Loucy (cell line): ENCODE measurements at regions not wholly inside any gene's neighbourhood (a gene's known extent, or its start where the extent isn't known, plus 50 kb on each side); places are given as distances from the start of the nearest gene placed in this dataset.
"Not testable (repeated sequence)": the region's sequence is repeated elsewhere in the genome, so short reads cannot be mapped to it uniquely, and the experiment has no call there.

Source experiments
- H2AFZ ChIP-seq: fragments of 200-600 bp; sonication (generic); 2 replicates; pipeline ENCODE4 v1.6.0; 2016; ENCODE audit warnings: antibody characterized with exemption, mild to moderate bottlenecking, low read length, moderate library complexity
- H3F3A ChIP-seq: fragments of 200-600 bp; 2 replicates; pipeline ENCODE4 v1.6.0; 2016; ENCODE audit warnings: antibody characterized with exemption, low read depth, mild to moderate bottlenecking
- H3K27me3 ChIP-seq: fragments of 200-600 bp; sonication (generic); 2 replicates; pipeline ENCODE4 v1.6.1; 2014; ENCODE audit warnings: low read length, mild to moderate bottlenecking; ENCODE audit not compliant: insufficient read depth, poor library complexity, severe bottlenecking
- H3K36me3 ChIP-seq: fragments of 200-600 bp; sonication (generic); 2 replicates; pipeline ENCODE4 v1.6.1; 2016; ENCODE audit warnings: low read length; ENCODE audit not compliant: insufficient read depth
- H3K4me1 ChIP-seq: fragments of 200-600 bp; sonication (generic); 2 replicates; pipeline ENCODE4 v1.5.1; 2014; ENCODE audit warnings: low read length, mild to moderate bottlenecking; ENCODE audit not compliant: insufficient read depth, poor library complexity, severe bottlenecking
- H3K4me2 ChIP-seq: fragments of 200-600 bp; sonication (generic); 2 replicates; pipeline ENCODE4 v1.6.0; 2014; ENCODE audit warnings: antibody characterized with exemption, low read length, low read depth, mild to moderate bottlenecking; ENCODE audit not compliant: poor library complexity, severe bottlenecking
- H3K4me3 ChIP-seq: fragments of 200-600 bp; sonication (generic); 2 replicates; pipeline ENCODE4 v1.5.1; 2014; ENCODE audit warnings: low read length, mild to moderate bottlenecking, mixed read lengths; ENCODE audit not compliant: poor library complexity, severe bottlenecking
- H3K79me2 ChIP-seq: fragments of 200-600 bp; sonication (generic); 2 replicates; pipeline ENCODE4 v1.6.1; 2014; ENCODE audit warnings: low read length; ENCODE audit not compliant: insufficient read depth
- H3K9ac ChIP-seq: fragments of 200-600 bp; sonication (generic); 2 replicates; pipeline ENCODE4 v1.6.0; 2014; ENCODE audit warnings: mild to moderate bottlenecking, low read depth, low read length, moderate library complexity; ENCODE audit not compliant: poor library complexity, severe bottlenecking
- H3K9me2 ChIP-seq: fragments of 200-600 bp; sonication (generic); replicated peaks from 2 replicates; pipeline ENCODE4 v1.6.1; 2016; ENCODE audit warnings: low read depth, low read length, mixed read lengths
- H3K9me3 ChIP-seq: fragments of 200-600 bp; sonication (generic); 2 replicates; pipeline ENCODE4 v1.6.1; 2014; ENCODE audit warnings: mild to moderate bottlenecking, antibody characterized with exemption, low read length, low read depth; ENCODE audit not compliant: insufficient read depth
- H4K20me1 ChIP-seq: fragments of 200-600 bp; sonication (generic); 2 replicates; pipeline ENCODE4 v1.6.0; 2014; ENCODE audit warnings: antibody characterized with exemption, low read length, mild to moderate bottlenecking; ENCODE audit not compliant: insufficient read depth, poor library complexity, severe bottlenecking
- EZH2phosphoT487 ChIP-seq: fragments of 200-600 bp; IDR thresholded peaks from 2 replicates; pipeline ENCODE4 v1.6.1; 2018; ENCODE audit warnings: antibody characterized with exemption, mild to moderate bottlenecking, moderate library complexity, borderline replicate concordance
- TF ChIP-seq, protein P1 (sequence below): fragments of 200-600 bp; sonication (generic); conservative IDR thresholded peaks from 2 replicates; pipeline ENCODE4 v1.5.1; 2014; ENCODE audit warnings: mild to moderate bottlenecking, antibody characterized with exemption, low read length

DNA sequence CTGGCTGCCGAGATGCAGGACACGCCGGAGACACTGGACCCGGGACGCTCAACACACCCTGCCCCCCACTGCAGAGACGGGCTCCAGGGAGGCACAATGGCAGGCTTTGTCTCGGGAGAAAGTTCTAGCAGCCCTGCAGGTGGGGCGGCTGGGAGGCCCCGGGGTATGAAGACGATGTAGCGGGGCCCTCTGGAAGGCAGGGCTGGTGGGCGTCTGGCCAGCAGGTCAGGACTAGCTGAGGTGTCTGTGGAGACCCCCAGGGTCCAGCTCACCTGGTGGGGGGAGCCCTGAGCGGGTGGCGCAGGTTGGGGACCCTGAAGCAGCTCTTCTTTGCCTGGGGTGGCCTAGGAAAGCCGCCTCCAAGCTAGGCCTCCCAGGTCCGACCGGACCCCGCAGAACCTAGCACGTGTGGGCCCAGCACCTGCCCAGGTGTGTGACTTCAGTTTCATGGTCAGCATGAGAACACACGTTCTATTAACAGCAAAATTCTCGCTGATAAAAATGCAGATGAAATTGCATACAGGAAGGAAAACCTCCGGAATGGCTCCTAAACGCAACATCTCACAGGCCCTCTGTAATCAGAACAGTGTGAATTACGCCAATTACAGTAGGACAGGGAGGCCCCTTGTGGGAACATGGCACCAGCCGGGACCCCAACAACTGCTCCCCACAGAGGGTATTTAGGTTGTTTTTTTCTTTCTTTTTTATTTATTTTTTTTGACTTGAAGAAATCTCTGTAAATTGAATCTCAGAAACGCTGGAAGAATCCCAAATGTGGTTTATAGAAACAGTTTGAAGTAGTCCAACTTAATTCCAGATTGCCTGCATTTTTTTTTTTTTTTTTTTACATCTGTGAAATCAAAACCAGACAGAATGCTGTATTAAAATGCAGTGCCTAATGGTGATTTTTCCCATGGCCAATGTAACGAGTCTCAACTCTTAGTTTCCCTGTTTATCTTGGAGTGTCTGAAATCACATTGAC lies 195.6 kb upstream of the ZNF469 start:
- not testable (repeated sequence) for H3K79me2 ChIP-seq, H3K36me3 ChIP-seq, H2AFZ ChIP-seq, H3K9me3 ChIP-seq, H3K9ac ChIP-seq, H3K4me1 ChIP-seq, H4K20me1 ChIP-seq, H3K4me3 ChIP-seq, H3F3A ChIP-seq, H3K9me2 ChIP-seq, H3K27me3 ChIP-seq, H3K4me2 ChIP-seq

DNA sequence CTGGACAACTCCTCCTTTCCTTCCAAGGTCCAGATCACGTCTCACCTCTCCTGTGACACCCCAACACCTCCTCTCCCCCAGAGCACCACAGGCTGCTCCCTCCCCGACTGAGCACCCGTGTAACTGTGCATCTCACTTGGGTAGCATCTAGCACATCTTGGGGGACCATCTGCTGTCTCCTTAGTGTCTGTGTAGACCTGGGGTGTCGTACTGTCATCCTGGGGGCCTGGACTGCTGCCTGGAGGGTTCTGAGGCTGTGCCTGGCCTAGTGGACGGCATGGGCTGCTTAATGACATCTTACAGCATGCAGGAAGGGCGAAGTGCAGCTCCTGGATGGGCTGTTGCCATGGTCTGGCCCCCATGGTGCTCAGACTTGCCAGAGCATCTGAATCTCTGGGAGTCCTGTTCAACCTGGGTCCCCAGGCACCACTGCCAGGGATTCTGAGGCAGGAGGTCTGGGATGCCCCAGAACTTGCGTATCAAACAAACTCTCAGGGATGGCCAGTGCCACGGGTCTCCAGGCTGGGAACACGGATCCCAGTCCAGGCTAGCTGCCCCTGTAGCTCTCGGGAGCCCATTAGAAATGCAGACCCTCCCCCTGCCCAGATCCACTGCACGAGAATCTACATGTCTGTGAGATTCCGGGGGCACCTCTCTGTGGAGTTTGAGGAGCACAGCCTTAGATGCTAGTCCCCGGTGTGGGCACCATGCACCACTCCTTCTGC lies 194.4 kb upstream of the ZNF469 start:
- H3K9ac ChIP-seq, H3K4me2 ChIP-seq, H3K79me2 ChIP-seq, H4K20me1 ChIP-seq, H3K9me3 ChIP-seq, H3K36me3 ChIP-seq, H2AFZ ChIP-seq, H3K4me3 ChIP-seq, H3F3A ChIP-seq, H3K9me2 ChIP-seq, H3K4me1 ChIP-seq, H3K27me3 ChIP-seq: not testable (repeated sequence)

DNA sequence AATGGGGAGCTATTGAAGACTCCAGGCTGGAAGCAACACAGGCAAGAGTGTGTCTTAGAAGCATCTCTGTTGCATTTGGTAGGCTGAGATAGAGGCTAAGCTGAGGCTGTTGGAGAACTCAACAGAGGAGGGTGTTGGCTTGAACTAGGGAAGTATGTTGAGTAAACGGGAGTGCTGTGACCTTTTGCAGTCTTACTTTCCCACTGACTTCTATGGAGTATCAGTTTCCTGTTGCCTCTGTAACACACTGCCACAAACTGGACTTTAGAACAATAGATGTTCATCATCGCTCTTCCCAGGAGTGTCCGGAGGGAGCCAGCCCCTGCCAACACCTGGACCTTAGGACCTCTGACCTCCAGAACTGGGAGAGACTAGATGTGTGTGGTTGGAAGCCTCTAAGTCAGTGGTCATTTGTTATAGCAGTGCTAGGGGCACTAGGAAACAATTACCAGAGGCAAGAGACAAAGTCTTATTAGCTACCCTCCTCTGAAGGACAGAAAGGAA lies 192.1 kb upstream of the ZNF469 start:
- not testable (repeated sequence) for H3K36me3 ChIP-seq

DNA sequence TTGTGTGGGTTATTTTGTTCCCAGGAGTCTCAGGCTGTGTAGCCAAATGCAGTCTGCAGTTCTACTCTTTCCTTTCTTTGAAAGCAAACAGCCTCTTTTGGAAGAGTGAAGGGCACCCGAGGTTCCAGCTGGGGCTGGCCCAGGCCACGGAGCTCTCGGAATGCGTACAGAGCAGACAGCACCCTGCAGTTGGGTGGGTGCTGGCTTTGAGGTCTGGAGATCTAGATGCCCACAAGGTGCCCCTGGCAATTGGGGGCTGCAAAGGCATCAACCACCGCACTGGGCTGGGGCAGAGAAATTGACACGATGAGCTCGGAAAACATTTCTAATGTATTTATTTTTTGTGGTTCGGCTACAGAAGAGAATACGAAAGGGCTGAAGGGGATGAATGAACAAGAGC lies 191.6 kb upstream of the ZNF469 start:
- not testable (repeated sequence) for H3K4me1 ChIP-seq, H3K9me3 ChIP-seq, H3K9ac ChIP-seq, H2AFZ ChIP-seq, H3K36me3 ChIP-seq, H3K79me2 ChIP-seq, H3K27me3 ChIP-seq, H3K4me2 ChIP-seq, H4K20me1 ChIP-seq, H3K4me3 ChIP-seq, H3K9me2 ChIP-seq, H3F3A ChIP-seq

More for the DNA sequence above, 192.1 kb upstream of the ZNF469 start:
- not testable (repeated sequence) for H2AFZ ChIP-seq, H3K27me3 ChIP-seq, H3F3A ChIP-seq, H3K79me2 ChIP-seq, H3K4me2 ChIP-seq, H4K20me1 ChIP-seq, H3K9me2 ChIP-seq, H3K4me1 ChIP-seq, H3K9me3 ChIP-seq, H3K9ac ChIP-seq, H3K4me3 ChIP-seq

DNA sequence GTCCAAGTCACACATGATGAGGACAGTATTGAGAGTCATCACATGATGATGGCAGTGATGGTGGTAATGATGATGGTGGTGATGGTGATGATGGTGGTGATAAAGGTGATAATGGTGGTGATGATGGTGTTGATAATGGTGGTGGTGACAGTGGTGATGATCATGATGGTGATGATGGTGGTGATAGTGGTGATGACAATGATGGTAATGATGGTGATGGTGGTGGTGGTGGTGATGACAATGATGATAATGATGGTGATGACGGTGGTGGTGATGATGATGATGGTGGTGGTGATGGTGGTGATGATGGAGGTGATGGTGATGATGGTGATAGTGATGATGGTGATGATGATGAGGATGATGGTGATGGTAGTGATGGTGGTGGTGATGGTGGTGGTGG lies 190.2 kb upstream of the ZNF469 start:
- no peaks in the 10 kb centered on the region for H3K79me2 ChIP-seq
- H3K36me3 ChIP-seq, result no peaks in the 10 kb centered on the region
- no peaks in the 10 kb centered on the region for H3K27me3 ChIP-seq
- H3K9me2 ChIP-seq, result no peaks in the 10 kb centered on the region
- H3K9ac ChIP-seq, result no peak overlapping the region
- no peak overlapping the region for H3K4me2 ChIP-seq
- no peaks in the 10 kb centered on the region for H3K4me1 ChIP-seq
- no peak overlapping the region for H2AFZ ChIP-seq
- TF ChIP-seq EZH2phosphoT487, result no peak
- TF ChIP-seq, protein P1, sequence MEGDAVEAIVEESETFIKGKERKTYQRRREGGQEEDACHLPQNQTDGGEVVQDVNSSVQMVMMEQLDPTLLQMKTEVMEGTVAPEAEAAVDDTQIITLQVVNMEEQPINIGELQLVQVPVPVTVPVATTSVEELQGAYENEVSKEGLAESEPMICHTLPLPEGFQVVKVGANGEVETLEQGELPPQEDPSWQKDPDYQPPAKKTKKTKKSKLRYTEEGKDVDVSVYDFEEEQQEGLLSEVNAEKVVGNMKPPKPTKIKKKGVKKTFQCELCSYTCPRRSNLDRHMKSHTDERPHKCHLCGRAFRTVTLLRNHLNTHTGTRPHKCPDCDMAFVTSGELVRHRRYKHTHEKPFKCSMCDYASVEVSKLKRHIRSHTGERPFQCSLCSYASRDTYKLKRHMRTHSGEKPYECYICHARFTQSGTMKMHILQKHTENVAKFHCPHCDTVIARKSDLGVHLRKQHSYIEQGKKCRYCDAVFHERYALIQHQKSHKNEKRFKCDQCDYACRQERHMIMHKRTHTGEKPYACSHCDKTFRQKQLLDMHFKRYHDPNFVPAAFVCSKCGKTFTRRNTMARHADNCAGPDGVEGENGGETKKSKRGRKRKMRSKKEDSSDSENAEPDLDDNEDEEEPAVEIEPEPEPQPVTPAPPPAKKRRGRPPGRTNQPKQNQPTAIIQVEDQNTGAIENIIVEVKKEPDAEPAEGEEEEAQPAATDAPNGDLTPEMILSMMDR, result no peak
- no peaks in the 10 kb centered on the region for H3K9me3 ChIP-seq
- H3F3A ChIP-seq, result no peaks in the 10 kb centered on the region
- no peaks in the 10 kb centered on the region for H4K20me1 ChIP-seq
- no peak overlapping the region for H3K4me3 ChIP-seq
